Cardiac fibroblast (primary cell): ENCODE measurements at regions not wholly inside any gene's neighbourhood (a gene's known extent, or its start where the extent isn't known, plus 50 kb on each side); places are given as distances from the start of the nearest gene placed in this dataset.

ENCODE experiments used
- DNase-seq, 2 donors: peaks; one replicate each; pipeline versions ENCODE4 v3.0.0 to v3.0.0-alpha.2; 2010; ENCODE audit warnings: low read depth in 2 of 2
- H3K4me3 ChIP-seq, 2 donors: replicated peaks in 1 of 2; 1 replicate in 1 of 2; 2 replicates in 1 of 2; pipeline ENCODE4 v1.5.1; 2011; ENCODE audit warnings: low read depth in 2 of 2, low read length in 2 of 2, mild to moderate bottlenecking in 2 of 2, moderate library complexity in 1 of 2
- CTCF ChIP-seq: IDR thresholded peaks from one replicate; pipeline ENCODE4 v1.5.1; 2011; ENCODE audit warnings: low read depth, mild to moderate bottlenecking, low read length, inconsistent platforms

DNA sequence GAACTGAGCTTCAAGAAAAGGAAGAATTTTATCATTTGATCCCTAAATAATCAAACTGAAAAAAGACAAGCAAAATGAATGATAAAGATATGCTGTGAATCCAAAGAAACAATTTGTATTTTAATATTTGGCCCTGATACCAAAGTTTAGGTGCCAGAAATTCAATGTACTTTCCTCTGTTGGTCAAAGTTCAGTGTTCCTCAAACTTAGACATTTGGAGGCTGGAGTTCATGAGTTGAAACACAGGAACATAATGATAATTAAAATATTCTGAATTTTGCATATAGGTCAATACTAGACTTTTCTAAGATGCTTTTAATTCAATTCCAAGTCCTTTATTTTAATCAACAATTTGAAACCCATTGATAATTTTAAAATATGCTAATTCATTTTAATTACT, 1007.7 kb upstream of the ATXN7L3B start:
- TF ChIP-seq CTCF: no peak
- no peak for DNase-seq
- no peak overlapping the region for H3K4me3 ChIP-seq

GRCh38 chr12:73531752-73532151, 1005.9 kb upstream of the ATXN7L3B start:
- no peak for TF ChIP-seq CTCF
- no peak for DNase-seq
- no peak overlapping the region for H3K4me3 ChIP-seq

DNA sequence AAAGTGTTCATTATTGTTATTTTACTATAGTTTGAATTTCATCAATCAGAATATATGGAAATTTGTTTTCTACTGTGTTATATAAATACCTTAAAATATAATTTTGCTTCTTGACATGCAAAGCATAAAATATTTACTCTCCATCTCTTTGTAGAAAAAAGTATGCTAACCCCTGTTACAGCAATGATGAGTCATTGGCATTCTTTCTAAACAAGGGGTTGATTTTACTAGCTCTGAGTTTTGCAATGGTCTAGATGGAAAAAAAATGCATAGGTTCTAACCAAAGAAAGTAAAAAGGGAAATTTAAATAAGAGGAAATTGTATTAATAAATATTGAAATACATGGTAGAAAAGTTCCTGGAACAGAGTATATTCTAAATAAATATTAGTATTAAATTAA, 990.2 kb upstream of the ATXN7L3B start:
- DNase-seq: no peak

GRCh38 chr12:73585136-73585535, 952.5 kb upstream of the ATXN7L3B start:
- no peak overlapping the region for H3K4me3 ChIP-seq
- no peak for TF ChIP-seq CTCF
- DNase-seq: no peak

More for the DNA sequence above, 990.2 kb upstream of the ATXN7L3B start:
- no peak for TF ChIP-seq CTCF
- H3K4me3 ChIP-seq: no peak overlapping the region

GRCh38 chr12:73589220-73589619, 948.4 kb upstream of the ATXN7L3B start:
- H3K4me3 ChIP-seq: no peak overlapping the region
- no peak for DNase-seq
- no peak for TF ChIP-seq CTCF

DNA sequence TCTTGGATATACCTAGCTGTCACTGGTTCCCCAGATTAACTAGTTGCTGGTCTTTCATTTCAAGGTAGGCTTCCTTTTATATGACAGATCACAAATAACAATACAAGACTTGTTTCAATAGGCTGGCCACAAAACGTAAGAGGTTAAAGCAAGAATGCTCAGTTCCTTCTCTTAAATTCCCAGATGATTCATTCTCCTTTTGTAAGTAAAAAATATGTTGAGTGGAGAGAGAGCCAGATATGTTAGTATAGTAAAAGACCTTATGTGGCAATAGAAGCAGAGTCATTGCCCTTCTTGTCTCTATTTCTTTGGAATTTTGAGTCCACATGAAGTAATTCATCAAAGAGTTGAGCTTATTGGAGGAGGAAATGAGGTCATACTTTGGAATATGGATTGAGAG, 939.0 kb upstream of the ATXN7L3B start:
- no peak overlapping the region for H3K4me3 ChIP-seq
- DNase-seq: no peak

More for the DNA sequence above, 939.0 kb upstream of the ATXN7L3B start:
- TF ChIP-seq CTCF: no peak
